H1 (cell line): ENCODE measurements at regions not wholly inside any gene's neighbourhood (a gene's known extent, or its start where the extent isn't known, plus 50 kb on each side); places are given as distances from the start of the nearest gene placed in this dataset.

Experiments used
- CTCF ChIA-PET: fragments of 300-600 bp; sonication (Branson Sonifier 250); formaldehyde crosslinking; loops from one replicate; lab custom pipeline; 2021; ENCODE audit not compliant: partially characterized antibody; lab: Charles Lee
- POLR2A ChIA-PET: fragments of 300-600 bp; sonication (Branson Sonifier 250); formaldehyde crosslinking; loops from one replicate; lab custom pipeline; 2021; ENCODE audit warnings: inconsistent platforms; ENCODE audit not compliant: partially characterized antibody; lab: Charles Lee
- DNase-seq, 2 experiments: peaks; one replicate each; pipeline versions ENCODE4 v3.0.0 to v3.0.0-alpha.2; 2010 to 2022; ENCODE audit warnings: low spot score in 2 of 2, low read depth in 1 of 2, mixed read lengths in 1 of 2
- FAIRE-seq: peaks from 2 replicates; lab custom pipeline; 2011; peaks lifted over from hg19 to GRCh38; lab: Jason Lieb, UNC
- H2AFZ ChIP-seq: 2 replicates; pipeline ENCODE4 v1.8.1; 2012; ENCODE audit warnings: low read length, inconsistent platforms
- H2AK5ac ChIP-seq: 2 replicates; pipeline ENCODE4 v1.6.1; 2013; ENCODE audit warnings: low read depth, low read length
- H2BK120ac ChIP-seq: replicated peaks from 2 replicates; pipeline ENCODE3; 2013; ENCODE audit warnings: low read depth, low read length, inconsistent platforms
- H2BK12ac ChIP-seq: 2 replicates; pipeline ENCODE4 v1.6.1; 2013; ENCODE audit warnings: low read depth, low read length
- H2BK15ac ChIP-seq: 2 replicates; pipeline ENCODE4 v1.6.1; 2013; ENCODE audit warnings: low read length
- H2BK20ac ChIP-seq: 2 replicates; pipeline ENCODE4 v1.6.1; 2013; ENCODE audit warnings: low read length
- H2BK5ac ChIP-seq: 2 replicates; pipeline ENCODE4 v1.6.1; 2013; ENCODE audit warnings: low read depth, low read length
- H3K14ac ChIP-seq: 2 replicates; pipeline ENCODE4 v1.6.1; 2013; ENCODE audit warnings: inconsistent platforms; ENCODE audit not compliant: insufficient read length
- H3K18ac ChIP-seq: 2 replicates; pipeline ENCODE4 v1.6.1; 2013; ENCODE audit warnings: low read length; ENCODE audit errors: extremely low read depth
- H3K23ac ChIP-seq: 2 replicates; pipeline ENCODE4 v1.6.1; 2013; ENCODE audit warnings: inconsistent platforms; ENCODE audit not compliant: insufficient read length
- H3K23me2 ChIP-seq: 2 replicates; pipeline ENCODE4 v1.6.1; 2013; ENCODE audit warnings: low read depth, low read length
- H3K27ac ChIP-seq: 2 replicates; pipeline ENCODE4 v1.6.1; 2011; ENCODE audit warnings: low read depth, low read length, inconsistent platforms
- H3K27me3 ChIP-seq, 4 experiments: replicated peaks in 1 of 4; 1 replicate in 1 of 4; 2 replicates in 3 of 4; pipeline versions ENCODE4 v1.6.1 to v1.8.1; 2011 to 2013; ENCODE audit warnings: low read length in 3 of 4, mild to moderate bottlenecking in 3 of 4, inconsistent platforms in 2 of 4, mixed read lengths in 2 of 4, moderate library complexity in 1 of 4; ENCODE audit not compliant: control insufficient read depth in 3 of 4, insufficient read depth in 3 of 4; ENCODE audit errors: extremely low read depth in 1 of 4
- H3K36me3 ChIP-seq, 4 experiments: 2 replicates each; pipeline versions ENCODE4 v1.6.1 to v1.8.1; 2011 to 2013; ENCODE audit warnings: mild to moderate bottlenecking in 4 of 4, low read length in 3 of 4, moderate library complexity in 2 of 4, control low read depth in 1 of 4, inconsistent platforms in 1 of 4; ENCODE audit not compliant: insufficient read depth in 4 of 4, control insufficient read depth in 2 of 4
- H3K4ac ChIP-seq: replicated peaks from 2 replicates; pipeline ENCODE3; 2013; ENCODE audit warnings: low read length, low read depth, mixed read lengths, inconsistent platforms; ENCODE audit not compliant: insufficient read length
- H3K4me1 ChIP-seq, 4 experiments: replicated peaks in 1 of 4; 1 replicate in 1 of 4; 2 replicates in 3 of 4; pipeline versions ENCODE4 v1.6.1 to v1.8.1; 2011 to 2013; ENCODE audit warnings: low read length in 3 of 4, inconsistent platforms in 2 of 4, mixed read lengths in 1 of 4; ENCODE audit not compliant: insufficient read depth in 4 of 4, control insufficient read depth in 3 of 4
- H3K4me2 ChIP-seq, 2 experiments: 2 replicates each; pipeline versions ENCODE4 v1.6.1 to v1.8.1; 2011 to 2013; ENCODE audit warnings: low read depth in 2 of 2, low read length in 2 of 2, control low read depth in 1 of 2, inconsistent platforms in 1 of 2, mild to moderate bottlenecking in 1 of 2; ENCODE audit not compliant: insufficient read depth in 1 of 2
- H3K4me3 ChIP-seq, 4 experiments: fragments of 200-600, 300-600 bp in 1 of 4; sonication (generic), shearing (Covaris generic), sonication (Bioruptor Twin) in 1 of 4; 2 replicates each; pipeline versions ENCODE4 v1.5.1 to v1.8.1; 2011 to 2016; ENCODE audit warnings: low read length in 4 of 4, low read depth in 3 of 4, control low read depth in 2 of 4, inconsistent platforms in 2 of 4, mild to moderate bottlenecking in 2 of 4, mixed read lengths in 1 of 4, moderate library complexity in 1 of 4; ENCODE audit not compliant: insufficient read depth in 2 of 4; ENCODE audit errors: extremely low read depth in 1 of 4
- H3K56ac ChIP-seq: replicated peaks from 2 replicates; pipeline ENCODE3; 2013; ENCODE audit warnings: low read depth, mild to moderate bottlenecking, mixed read lengths, low read length, inconsistent platforms; ENCODE audit not compliant: insufficient read length
- H3K79me1 ChIP-seq: 2 replicates; pipeline ENCODE4 v1.6.1; 2013; ENCODE audit warnings: low read depth, low read length, control low read depth
- H3K79me2 ChIP-seq, 2 experiments: 2 replicates each; pipeline versions ENCODE4 v1.6.1 to v1.8.1; 2012 to 2013; ENCODE audit warnings: low read length in 2 of 2, mild to moderate bottlenecking in 2 of 2, inconsistent platforms in 1 of 2; ENCODE audit not compliant: insufficient read depth in 2 of 2, control insufficient read depth in 1 of 2
- H3K9ac ChIP-seq, 4 experiments: replicated peaks in 1 of 4; 1 replicate in 1 of 4; 2 replicates in 3 of 4; pipeline versions ENCODE4 v1.6.1 to v1.8.1; 2011 to 2013; ENCODE audit warnings: low read depth in 3 of 4, low read length in 3 of 4, control low read depth in 2 of 4, mild to moderate bottlenecking in 2 of 4, moderate library complexity in 2 of 4, inconsistent platforms in 1 of 4; ENCODE audit errors: extremely low read depth in 1 of 4
- H3K9me3 ChIP-seq, 2 experiments: 2 replicates each; pipeline versions ENCODE4 v1.6.1 to v1.8.1; 2012 to 2013; ENCODE audit warnings: mild to moderate bottlenecking in 2 of 2, moderate library complexity in 2 of 2, control low read depth in 1 of 2, inconsistent platforms in 1 of 2, low read depth in 1 of 2, low read length in 1 of 2, mixed read lengths in 1 of 2; ENCODE audit not compliant: insufficient read depth in 2 of 2
- H4K20me1 ChIP-seq, 2 experiments: replicated peaks in 1 of 2; 2 replicates each; pipeline versions ENCODE3 to v1.8.1; 2011 to 2013; ENCODE audit warnings: inconsistent platforms in 2 of 2, low read length in 2 of 2, mild to moderate bottlenecking in 1 of 2; ENCODE audit not compliant: insufficient read depth in 2 of 2, control insufficient read depth in 1 of 2
- H4K5ac ChIP-seq: 2 replicates; pipeline ENCODE4 v1.6.1; 2013; ENCODE audit warnings: low read length, low read depth, mixed read lengths, inconsistent platforms; ENCODE audit not compliant: insufficient read length
- H4K8ac ChIP-seq: 2 replicates; pipeline ENCODE4 v1.8.0; 2013; ENCODE audit warnings: mild to moderate bottlenecking, moderate library complexity, low read length, inconsistent platforms; ENCODE audit not compliant: insufficient read depth; ENCODE audit errors: extremely low read depth
- H4K91ac ChIP-seq: replicated peaks from 2 replicates; pipeline ENCODE3; 2013; ENCODE audit warnings: low read length, mixed read lengths, inconsistent platforms; ENCODE audit not compliant: insufficient read length
- CHD1 ChIP-seq: IDR thresholded peaks from 2 replicates; pipeline ENCODE4 v1.6.1; 2012; ENCODE audit warnings: low read depth, low read length, improper control_type of control experiment
- MAFK ChIP-seq: IDR thresholded peaks from 2 replicates; pipeline ENCODE4 v1.6.1; 2012; ENCODE audit warnings: low read depth, mild to moderate bottlenecking, improper control_type of control experiment, low read length
- TAF7 ChIP-seq: optimal IDR thresholded peaks from 2 replicates; pipeline ENCODE3; 2011; ENCODE audit warnings: low read depth, mild to moderate bottlenecking, inconsistent platforms, low read length, moderate library complexity, borderline replicate concordance
- ZNF274 ChIP-seq: IDR thresholded peaks from 2 replicates; pipeline ENCODE4 v1.7.0; 2012; ENCODE audit warnings: low read length, borderline replicate concordance; ENCODE audit errors: extremely low read depth

- Histone ChIP-seq H3K27ac (no peak overlapping the region), H3K9ac (no peak overlapping the region), H4K20me1 (no peaks in the 10 kb centered on the region), H3K36me3 (no peaks in the 10 kb centered on the region), H2BK20ac (no peak overlapping the region), H3K4me2 (no peak overlapping the region), H4K5ac (no peak overlapping the region), H3K4me3 (no peak overlapping the region), H3K23ac (no peak overlapping the region), H2BK15ac (no peak overlapping the region), H2BK12ac (no peak overlapping the region), H3K9me3 (no peaks in the 10 kb centered on the region), H2BK120ac (no peak overlapping the region), H4K91ac (no peak overlapping the region), H3K4me1 (no peaks in the 10 kb centered on the region), H3K14ac (no peak overlapping the region), H3K18ac (no peak overlapping the region), H3K27me3 (no peaks in the 10 kb centered on the region), H3K4ac (no peak overlapping the region), H4K8ac (no peak overlapping the region), H2AFZ (no peak overlapping the region), H3K23me2 (no peaks in the 10 kb centered on the region), H3K79me1 (no peaks in the 10 kb centered on the region), H3K79me2 (no peaks in the 10 kb centered on the region), H2BK5ac (no peak overlapping the region), H2AK5ac (no peak overlapping the region), H3K56ac (no peak overlapping the region)
- POLR2A ChIA-PET: no interaction called here
- DNase-seq (no peak), FAIRE-seq (no peak)
- TF ChIP-seq CHD1 (no peak), TAF7 (no peak), MAFK (no peak), ZNF274 (no peak)
- CTCF ChIA-PET: no interaction called here
Measured at GRCh38 chr2:23157812-23158211, 227.2 kb upstream of the KLHL29 start.
